ENCODE measurements at regions not wholly inside any gene's neighbourhood (a gene's known extent, or its start where the extent isn't known, plus 50 kb on each side); places are given as distances from the start of the nearest gene placed in this dataset.
A peak's percentile ranks its signal among the peaks of the same experiment; 100 is the strongest.

DNA sequence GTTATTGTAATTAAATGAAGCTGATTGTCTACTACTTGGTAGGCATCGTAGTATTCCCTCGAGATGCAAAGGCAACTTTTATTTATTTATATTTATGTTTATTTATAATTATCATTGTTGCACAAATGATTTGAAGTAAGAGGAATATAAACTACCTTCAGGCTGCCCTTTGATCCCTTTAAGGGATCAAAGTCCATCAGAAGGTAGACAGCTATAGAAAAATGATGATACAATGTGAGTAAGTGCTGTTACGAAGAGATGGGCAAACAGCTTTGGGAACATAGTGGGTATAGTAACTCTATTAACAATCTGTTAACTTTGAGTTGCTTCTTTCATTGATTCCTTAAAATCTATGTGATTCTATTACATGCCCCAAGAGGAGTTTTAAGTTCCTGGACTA lies 512.8 kb upstream of the CITED2 start:
- no peak for DNase-seq
- H3K9me3 Mint-ChIP-seq (ENCODE audit: unreplicated experiment): no peaks in the 10 kb centered on the region
- peaks cover 40% of the 10 kb centered on the region for H3K4me1 Mint-ChIP-seq (ENCODE audit: low read depth, unreplicated experiment)
- no peaks in the 10 kb centered on the region for H3K27me3 Mint-ChIP-seq (ENCODE audit: unreplicated experiment)
- H3K4me3 Mint-ChIP-seq (ENCODE audit: unreplicated experiment): no peak overlapping the region
- peak overlapping the region; percentile 70 for H3K27ac Mint-ChIP-seq (ENCODE audit: unreplicated experiment)
- TF ChIP-seq, protein P1, sequence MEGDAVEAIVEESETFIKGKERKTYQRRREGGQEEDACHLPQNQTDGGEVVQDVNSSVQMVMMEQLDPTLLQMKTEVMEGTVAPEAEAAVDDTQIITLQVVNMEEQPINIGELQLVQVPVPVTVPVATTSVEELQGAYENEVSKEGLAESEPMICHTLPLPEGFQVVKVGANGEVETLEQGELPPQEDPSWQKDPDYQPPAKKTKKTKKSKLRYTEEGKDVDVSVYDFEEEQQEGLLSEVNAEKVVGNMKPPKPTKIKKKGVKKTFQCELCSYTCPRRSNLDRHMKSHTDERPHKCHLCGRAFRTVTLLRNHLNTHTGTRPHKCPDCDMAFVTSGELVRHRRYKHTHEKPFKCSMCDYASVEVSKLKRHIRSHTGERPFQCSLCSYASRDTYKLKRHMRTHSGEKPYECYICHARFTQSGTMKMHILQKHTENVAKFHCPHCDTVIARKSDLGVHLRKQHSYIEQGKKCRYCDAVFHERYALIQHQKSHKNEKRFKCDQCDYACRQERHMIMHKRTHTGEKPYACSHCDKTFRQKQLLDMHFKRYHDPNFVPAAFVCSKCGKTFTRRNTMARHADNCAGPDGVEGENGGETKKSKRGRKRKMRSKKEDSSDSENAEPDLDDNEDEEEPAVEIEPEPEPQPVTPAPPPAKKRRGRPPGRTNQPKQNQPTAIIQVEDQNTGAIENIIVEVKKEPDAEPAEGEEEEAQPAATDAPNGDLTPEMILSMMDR (IDR thresholded peaks at IDR 0.05; ENCODE audit: partially characterized antibody, unreplicated experiment): no peak
- H3K36me3 Mint-ChIP-seq (ENCODE audit: unreplicated experiment): no peaks in the 10 kb centered on the region

DNA sequence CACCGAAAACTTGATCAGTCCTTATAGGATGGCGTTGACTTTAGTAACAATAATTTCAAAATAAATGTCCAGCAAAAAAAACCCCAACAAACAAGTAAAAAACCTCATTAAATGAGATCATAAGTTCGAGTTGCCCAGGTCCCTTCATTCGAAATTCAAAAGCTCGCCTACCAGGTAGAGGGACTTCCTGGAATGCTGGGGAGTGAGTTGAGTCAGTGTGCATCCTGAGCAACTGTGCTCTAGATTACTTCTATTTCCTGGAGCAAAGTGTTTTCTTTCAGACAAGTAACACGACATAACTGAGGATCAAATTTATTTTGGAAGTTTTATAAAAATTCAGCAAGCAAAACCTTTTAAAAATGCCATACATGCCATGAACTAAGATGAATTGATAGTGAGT lies 511.9 kb upstream of the CITED2 start:
- no peaks in the 10 kb centered on the region for H3K36me3 Mint-ChIP-seq (ENCODE audit: unreplicated experiment)
- no peak overlapping the region for H3K4me3 Mint-ChIP-seq (ENCODE audit: unreplicated experiment)
- H3K27me3 Mint-ChIP-seq (ENCODE audit: unreplicated experiment): no peaks in the 10 kb centered on the region
- peaks cover 43% of the 10 kb centered on the region for H3K4me1 Mint-ChIP-seq (ENCODE audit: low read depth, unreplicated experiment)
- DNase-seq: no peak
- no peak overlapping the region for H3K27ac Mint-ChIP-seq (ENCODE audit: unreplicated experiment)
- no peaks in the 10 kb centered on the region for H3K9me3 Mint-ChIP-seq (ENCODE audit: unreplicated experiment)
- TF ChIP-seq, protein P1 (IDR thresholded peaks at IDR 0.05; ENCODE audit: partially characterized antibody, unreplicated experiment): no peak

DNA sequence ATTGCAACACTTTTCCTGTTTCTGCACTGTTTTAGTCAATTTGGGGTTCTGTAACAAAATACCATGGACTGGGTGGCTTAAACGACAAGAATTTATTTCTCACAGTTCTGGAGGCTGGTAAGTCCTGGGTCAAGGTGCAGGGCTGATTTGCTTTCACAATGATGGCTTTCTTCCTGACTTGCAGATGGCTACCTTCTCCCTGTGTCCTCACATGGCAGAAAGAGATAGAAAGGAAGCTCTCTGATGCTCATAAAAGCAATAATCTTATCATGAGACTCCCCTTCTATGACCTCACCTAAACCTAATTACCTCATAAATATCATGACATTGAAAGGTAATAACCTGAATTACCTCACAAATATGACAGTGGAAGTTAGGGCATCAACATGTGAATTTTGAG lies 511.5 kb upstream of the CITED2 start:
- H3K27me3 Mint-ChIP-seq (ENCODE audit: unreplicated experiment): no peaks in the 10 kb centered on the region
- peaks cover 47% of the 10 kb centered on the region for H3K4me1 Mint-ChIP-seq (ENCODE audit: low read depth, unreplicated experiment)
- TF ChIP-seq, protein P1 (IDR thresholded peaks at IDR 0.05; ENCODE audit: partially characterized antibody, unreplicated experiment): no peak
- H3K9me3 Mint-ChIP-seq (ENCODE audit: unreplicated experiment): peaks cover 2% of the 10 kb centered on the region
- no peak for DNase-seq
- H3K36me3 Mint-ChIP-seq (ENCODE audit: unreplicated experiment): no peaks in the 10 kb centered on the region
- H3K4me3 Mint-ChIP-seq (ENCODE audit: unreplicated experiment): no peak overlapping the region
- no peak overlapping the region for H3K27ac Mint-ChIP-seq (ENCODE audit: unreplicated experiment)

DNA sequence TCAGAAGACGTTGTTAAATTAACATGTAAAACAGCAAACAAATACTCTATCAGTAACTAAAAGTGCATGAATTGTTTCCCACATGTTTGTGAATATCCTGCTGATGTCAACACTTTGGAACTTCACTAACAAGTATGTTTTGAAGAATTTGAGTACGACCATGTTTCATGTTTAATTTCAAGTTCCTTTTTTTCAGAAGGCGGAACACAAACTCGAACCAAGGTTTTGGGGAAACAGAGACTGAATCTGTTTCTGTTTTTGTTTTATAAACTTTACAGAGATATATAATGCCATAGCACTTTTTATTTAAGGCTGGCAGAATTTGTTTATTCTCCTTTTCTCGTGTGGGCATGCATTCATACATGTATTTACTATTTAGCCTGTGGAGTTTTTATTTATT lies 509.3 kb upstream of the CITED2 start:
- no peaks in the 10 kb centered on the region for H3K27me3 Mint-ChIP-seq (ENCODE audit: unreplicated experiment)
- no peak overlapping the region for H3K4me3 Mint-ChIP-seq (ENCODE audit: unreplicated experiment)
- no peak overlapping the region for H3K27ac Mint-ChIP-seq (ENCODE audit: unreplicated experiment)

DNA sequence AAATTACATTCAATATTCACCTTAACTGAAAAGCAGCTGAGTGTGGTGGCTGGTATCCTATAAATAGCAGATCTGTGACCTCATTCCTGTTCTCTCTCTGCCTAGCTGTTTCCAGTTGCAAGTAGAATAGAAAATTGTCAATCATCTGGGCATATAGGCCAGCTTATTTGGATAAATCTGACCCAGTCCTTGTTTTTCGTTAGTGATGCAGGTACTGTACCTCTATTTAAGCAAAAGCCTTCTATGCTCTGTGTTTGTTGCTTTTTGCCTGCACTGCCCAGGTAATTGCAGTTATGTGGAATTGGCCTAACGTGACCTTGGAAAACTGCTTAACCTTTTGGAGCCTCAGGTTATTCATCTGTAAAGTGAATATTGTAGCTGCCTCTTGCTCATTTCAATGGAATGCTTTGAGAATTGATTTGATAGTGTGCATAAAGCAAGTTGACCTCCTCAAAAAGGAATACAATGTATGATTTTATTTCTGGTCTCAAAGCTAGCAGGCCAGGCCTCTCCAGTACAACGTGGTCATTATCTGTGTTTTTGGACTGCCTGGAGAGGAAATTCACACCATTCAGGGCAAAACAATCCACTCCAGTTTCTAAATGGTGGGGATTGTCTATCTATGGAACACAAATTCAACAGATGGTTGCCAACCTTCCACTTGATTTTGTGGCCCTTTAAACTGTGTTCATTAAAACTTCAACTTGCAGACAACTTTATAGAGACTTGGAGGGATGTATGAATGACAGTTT lies 508.7 kb upstream of the CITED2 start:
- Mint-ChIP-seq H3K9me3 (ENCODE audit: unreplicated experiment) (peaks cover 2% of the 10 kb centered on the region), H3K4me3 (ENCODE audit: unreplicated experiment) (no peak overlapping the region), H3K27ac (ENCODE audit: unreplicated experiment) (no peak overlapping the region), H3K4me1 (ENCODE audit: low read depth, unreplicated experiment) (peaks cover 32% of the 10 kb centered on the region), H3K27me3 (ENCODE audit: unreplicated experiment) (no peaks in the 10 kb centered on the region), H3K36me3 (ENCODE audit: unreplicated experiment) (no peaks in the 10 kb centered on the region)
- TF ChIP-seq, protein P1 (IDR thresholded peaks at IDR 0.05; ENCODE audit: partially characterized antibody, unreplicated experiment): no peak
- no peak for DNase-seq

More for the DNA sequence above, 509.3 kb upstream of the CITED2 start:
- H3K36me3 Mint-ChIP-seq (ENCODE audit: unreplicated experiment): no peaks in the 10 kb centered on the region
- DNase-seq: no peak
- TF ChIP-seq, protein P1 (IDR thresholded peaks at IDR 0.05; ENCODE audit: partially characterized antibody, unreplicated experiment): no peak
- H3K4me1 Mint-ChIP-seq (ENCODE audit: low read depth, unreplicated experiment): peaks cover 38% of the 10 kb centered on the region
- peaks cover 2% of the 10 kb centered on the region for H3K9me3 Mint-ChIP-seq (ENCODE audit: unreplicated experiment)

All from glutamatergic neuron (in vitro differentiated cells).